HK-2 (cell line): ENCODE measurements at regions not wholly inside any gene's neighbourhood (a gene's known extent, or its start where the extent isn't known, plus 50 kb on each side); places are given as distances from the start of the nearest gene placed in this dataset.

Experiments used
- DNase-seq: peaks from one replicate; pipeline ENCODE4 v3.0.0-alpha.2; 2018; ENCODE audit not compliant: unreplicated experiment

DNA sequence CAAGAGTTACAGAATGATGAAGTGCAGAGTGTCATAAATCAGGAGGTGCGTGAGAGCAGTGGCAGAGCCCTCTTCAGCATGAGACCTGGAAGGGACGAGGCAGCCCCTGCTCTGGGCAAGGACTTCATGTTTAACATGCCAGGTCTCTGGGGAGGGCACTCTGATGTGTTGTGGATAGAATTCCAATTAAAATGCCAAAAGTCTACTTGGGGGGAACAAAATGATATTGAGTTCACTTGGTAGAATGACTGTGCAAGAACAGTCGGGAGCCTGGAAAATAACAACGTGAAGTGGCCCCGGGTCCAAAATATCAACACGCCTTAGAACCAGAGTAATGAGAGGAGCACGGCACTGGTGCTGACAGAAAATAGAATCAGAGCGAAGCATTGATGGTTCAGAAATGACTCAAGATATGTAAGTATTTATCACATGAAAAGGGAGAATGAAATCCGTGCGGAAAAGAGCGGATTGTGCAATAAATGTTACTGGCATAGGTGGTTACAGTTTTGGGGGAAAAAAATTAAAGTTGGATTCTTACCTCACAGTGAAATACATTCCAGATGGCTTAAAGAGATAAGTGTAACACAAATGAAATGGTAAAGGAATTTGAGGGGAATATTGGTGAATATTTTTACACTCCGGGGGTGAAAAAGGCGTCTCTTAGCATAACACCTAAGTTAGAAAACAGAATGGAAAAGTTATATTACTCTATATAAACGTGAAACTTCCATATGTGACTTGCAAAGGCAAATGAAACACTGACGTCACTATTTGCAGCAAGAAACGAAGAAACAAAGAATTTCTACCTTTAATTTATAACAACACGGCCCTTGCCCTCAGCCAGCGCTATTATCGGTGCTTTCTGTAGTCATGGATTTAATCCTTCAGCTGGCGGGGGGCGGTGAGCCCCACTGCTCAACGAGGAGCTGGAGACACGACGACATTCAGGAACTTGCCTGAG, 159.4 kb upstream of the TWIST2 start:
- DNase-seq: no peak

DNA sequence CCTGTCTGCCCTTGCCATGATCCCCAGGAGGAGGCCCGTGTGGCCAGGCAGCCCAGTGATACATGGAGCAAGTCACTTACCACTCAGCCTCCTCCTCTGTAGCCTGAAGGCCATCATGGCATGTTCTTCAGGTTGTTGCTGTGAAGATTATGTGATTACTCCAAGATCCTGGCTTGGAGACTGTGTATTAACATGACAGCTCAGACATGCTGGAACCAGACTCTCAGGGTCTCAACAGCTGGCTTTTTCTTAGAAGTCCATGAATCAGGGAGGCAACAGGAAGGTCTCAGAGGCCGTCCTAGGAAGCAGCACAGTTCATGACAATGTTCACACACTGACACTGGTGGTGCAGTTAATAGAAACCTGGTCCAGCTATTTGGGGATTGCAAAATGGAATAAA, 158.6 kb upstream of the TWIST2 start:
- no peak for DNase-seq

- DNase-seq: no peak
These were observed 158.0 kb upstream of the TWIST2 start for GRCh38 chr2:238689871-238690389.

DNA sequence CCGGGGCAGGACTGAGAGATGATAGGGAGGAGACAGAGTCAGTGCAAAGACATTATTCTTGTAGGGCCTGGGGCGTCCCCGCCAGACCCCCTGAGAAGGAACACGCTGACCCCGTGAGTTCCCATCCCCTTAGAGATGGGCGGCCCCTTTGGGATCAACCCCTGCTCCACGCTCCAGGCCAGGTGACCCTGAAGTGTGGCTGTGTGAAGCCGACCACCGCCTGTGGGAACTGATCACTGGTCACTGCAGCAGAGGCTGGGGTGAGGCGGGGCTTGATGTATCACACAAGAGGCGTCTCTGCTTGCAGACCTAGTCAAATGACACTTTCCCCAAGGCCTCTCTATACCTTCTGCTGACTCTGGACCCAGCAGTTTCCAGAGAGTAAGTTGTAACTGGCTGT, 157.4 kb upstream of the TWIST2 start:
- no peak for DNase-seq

DNA sequence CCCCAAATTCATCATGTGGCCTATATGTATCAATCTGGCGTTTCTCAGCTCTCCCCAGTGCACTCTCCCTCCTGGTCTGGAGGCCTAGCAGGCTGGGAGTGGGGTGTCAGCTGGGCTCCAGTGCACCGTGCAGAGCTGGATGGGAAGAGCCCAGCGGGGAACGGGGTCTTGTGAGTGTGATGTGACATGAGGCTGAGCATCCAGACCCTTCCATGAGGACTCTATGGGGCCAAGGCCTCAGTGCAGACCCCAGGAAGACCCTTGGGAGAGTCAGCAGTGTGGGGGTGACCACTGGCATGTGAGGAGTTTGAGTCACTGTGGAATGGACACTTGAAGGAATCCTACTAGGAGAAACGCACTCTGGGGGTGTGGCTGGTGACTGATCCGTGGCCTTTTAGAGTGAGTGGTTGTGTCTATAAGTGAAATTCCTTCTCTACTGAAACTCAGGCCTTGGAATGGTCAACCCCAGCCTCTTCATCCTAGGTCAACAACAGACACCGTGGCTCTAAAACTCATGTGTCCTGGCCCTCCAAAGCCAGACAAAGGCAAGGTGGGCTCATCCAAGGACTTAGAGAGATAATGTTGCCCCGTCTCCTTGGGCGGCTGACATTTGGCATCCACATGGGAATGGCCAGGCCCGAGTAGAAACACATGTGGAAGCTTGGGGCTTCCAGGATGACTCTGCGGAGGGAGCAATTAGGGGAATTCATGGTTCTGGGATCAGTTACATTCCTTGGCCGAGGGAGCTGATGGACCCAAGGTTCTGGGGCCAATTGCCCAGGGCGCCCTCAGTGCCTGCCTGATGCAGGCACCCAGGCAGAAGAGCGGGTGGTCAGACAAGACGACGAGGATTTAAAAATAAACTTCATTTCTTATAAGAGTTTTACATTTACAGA, 156.0 kb upstream of the TWIST2 start:
- no peak for DNase-seq

DNA sequence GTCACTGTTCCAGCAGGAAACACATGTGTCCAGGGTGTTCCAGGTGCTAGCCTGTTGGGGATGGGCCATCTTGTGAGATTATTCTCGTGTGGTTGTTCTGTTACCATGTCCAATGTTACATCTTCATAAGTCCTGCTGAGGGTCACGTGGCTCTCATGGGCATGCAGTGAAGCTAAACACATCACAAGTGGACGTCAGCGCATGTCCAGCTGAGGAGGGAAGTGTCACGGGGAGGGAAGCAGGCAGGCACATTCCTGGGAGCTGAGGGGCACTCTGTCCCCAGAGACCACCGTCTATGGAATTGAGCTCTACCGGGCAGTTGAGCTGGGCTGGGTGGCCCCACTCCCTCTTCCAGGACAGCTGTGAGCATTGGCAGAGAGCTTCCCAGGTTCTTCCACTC, 155.3 kb upstream of the TWIST2 start:
- DNase-seq: no peak

DNA sequence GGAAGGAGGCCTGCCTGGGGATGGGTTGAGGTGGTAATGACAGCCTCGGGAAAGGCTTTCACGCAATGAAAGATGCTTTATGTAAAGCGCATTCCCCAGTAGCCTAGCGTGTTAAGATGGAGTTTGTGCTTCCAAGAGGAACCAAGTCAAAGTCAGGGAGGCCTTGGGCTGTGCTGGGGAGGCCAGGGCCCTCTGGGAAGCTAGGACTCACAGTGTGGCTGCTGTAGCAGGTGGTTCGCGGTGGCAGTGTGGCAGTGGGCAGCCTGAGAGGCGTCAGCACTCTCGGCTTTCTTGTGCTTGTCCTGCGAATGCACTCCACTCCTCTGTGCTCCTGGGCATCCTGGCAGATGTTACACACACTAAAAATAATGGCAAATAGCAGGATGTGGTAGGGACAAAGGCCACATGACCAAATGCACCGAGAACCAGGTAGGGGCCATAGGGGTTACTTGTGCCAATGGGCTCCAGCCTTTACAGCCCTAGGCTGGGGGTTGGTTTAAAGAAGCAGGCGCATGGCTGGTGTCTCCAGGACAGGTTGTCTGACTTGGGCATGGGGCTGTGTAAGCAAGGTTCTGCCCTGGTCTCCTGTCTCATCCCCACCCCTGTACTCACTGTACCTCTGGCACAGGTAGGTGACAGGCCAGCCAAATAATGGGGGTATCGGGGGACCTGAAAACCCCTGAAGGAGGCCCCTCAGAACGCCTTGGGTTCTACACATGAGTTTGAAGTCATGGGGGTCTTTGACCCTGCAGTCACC, 154.4 kb upstream of the TWIST2 start:
- DNase-seq: no peak

GRCh38 chr2:238694136-238694755, 153.6 kb upstream of the TWIST2 start:
- DNase-seq: no peak

- no peak for DNase-seq
These were observed 153.0 kb upstream of the TWIST2 start for GRCh38 chr2:238694922-238695321.

GRCh38 chr2:238695538-238695937, 152.3 kb upstream of the TWIST2 start:
- no peak for DNase-seq

GRCh38 chr2:238696331-238696730, 151.6 kb upstream of the TWIST2 start:
- no peak for DNase-seq

DNA sequence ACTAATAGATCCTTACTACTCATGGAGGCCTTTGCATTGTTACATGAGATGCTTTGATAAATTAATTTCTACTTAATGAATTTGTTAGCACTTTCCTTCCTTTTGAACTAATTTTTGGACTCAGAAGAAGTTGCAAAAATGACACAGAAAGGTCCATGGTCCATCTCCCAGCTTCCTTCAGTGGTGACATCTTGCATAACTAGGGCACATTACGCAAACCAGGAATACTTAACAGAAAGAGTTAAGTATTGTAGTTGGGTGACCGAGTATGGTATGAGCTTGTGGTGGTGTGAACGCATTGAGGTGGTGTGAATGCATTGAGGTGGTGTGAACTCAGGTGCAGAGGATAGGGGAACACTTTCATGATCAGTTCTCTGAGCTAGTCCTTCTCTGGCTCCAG, 151.1 kb upstream of the TWIST2 start:
- no peak for DNase-seq

DNA sequence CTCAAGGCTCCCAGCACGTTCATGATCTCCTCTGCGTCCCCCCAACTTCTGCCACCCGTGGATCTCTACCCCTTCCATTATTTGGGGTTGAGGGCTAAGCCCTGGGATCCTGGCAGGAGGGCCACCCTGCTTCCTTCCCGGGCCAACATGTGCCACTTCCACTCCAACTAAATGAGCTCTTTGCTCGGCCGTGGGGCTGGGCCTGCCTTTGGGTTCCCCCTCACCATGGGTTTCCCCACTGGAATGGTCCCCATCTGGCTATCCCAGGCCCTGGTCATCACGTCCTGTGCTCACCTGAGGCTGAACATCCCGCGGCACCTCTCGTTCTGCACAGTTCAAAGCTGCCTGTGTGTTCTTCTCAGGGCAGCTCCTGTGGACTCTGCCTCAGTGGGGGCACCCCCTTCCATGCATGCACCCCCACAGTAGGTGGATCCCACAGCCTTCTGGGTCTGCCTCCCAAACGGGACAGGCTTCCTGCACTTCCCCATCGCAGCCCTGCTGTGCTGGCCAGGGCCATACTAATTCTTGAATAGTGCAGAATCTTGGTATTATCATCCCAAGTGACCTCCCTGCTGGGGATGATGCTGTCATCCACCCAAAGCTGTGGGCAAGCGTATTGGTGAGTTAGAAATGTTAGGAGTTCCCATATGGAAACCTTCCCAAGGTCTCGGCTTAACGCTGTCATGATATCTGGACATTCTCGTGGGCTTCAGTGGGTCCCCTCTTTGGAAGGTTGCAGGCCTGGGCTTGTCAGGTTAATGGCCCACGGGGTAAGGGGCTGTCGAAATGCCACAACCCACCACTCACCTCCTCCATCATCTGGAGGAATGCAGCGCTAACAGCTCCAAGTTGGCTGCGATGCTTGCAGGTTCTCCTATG, 150.5 kb upstream of the TWIST2 start:
- no peak for DNase-seq

DNA sequence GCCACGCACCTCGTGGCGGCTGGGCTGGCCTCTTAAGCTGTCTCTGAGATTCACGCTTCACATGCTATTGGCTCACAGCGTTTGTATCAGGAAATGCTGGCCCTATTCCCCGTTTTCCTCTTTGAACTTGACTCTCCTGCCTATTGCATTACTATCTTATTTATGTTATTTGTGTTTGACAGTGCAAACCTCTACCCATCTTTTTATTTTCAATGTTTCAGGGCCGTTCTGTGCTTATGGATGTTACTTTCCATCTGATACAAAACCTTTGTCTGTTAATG, 149.9 kb upstream of the TWIST2 start:
- no peak for DNase-seq

DNA sequence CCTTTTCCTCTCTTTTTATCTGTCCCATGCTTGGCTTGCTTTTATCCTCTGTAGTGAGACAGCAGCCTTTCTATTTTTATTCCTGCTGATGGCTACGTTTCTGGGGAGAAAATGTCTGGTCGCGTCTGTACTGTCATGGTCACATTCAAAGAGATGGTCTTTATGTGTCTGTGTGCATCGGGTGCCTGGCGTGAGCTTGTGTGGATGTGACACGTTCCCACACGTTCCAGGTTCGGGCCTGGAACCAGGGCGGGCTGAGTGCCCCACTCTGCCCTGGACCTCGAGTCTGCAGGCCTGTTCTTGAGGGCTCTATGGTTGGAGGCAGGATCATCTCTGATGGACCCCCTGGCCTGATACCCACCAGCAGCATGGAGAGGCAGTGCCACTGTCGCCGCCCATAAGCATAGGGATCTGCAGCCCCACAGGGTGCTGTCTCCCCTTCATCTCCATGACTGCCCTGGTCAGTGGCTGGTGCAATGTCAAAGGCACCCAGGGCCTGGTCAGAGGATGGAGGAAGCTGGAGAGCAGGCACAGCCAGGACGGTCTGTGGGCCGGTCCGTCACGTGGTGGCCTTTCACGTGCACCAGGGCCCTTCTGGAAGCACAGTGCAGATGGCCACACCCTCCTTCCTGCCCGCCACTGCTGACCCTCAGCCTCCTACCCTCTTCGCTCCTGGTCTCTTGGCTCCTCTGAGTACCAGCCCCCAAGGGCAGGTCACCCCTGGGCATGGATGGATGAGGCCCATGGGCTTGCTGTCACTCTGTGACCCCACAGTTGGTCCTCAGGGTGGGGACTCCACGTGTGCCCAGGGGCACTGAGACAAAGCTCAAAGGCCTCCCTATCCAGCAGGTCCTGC, 149.2 kb upstream of the TWIST2 start:
- no peak for DNase-seq

DNA sequence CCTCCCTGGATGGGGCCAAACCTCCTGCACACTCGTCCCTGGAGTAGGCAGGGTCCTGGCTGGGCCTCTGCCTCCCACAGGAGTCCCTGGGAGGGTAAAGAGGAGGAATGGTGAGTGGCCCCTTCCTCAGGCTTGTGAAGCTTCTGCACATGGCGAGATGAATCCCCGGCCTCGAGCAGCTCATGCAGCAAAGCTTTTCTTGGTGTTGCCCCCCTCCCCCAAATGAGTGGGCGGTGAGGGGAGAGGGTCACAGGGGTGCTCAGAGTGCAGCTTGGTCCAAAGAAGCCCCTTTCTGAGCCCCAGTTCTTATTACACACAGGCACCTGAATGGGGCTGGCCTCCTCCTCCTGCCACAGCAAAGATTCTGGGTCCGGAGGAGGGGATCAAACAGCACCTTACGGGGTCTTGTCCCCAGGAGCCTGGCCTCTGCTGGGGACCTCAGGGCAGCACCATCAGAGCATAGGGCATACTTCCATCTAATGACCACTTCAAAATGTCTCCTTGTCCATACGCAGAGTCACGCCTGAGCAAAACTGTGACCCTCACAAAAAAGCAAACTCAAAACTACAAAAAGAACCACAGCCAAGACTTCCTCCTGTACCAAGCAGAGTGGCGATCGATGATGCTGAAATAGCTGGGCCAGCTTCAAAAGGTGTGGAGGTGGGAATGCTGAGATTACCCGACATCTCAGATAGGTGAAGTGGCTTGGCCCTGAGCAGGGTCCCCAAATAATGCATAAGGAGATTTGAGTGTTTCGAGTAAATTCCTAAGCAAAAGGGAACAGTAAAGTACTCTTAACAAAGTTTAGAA, 148.4 kb upstream of the TWIST2 start:
- no peak for DNase-seq

DNA sequence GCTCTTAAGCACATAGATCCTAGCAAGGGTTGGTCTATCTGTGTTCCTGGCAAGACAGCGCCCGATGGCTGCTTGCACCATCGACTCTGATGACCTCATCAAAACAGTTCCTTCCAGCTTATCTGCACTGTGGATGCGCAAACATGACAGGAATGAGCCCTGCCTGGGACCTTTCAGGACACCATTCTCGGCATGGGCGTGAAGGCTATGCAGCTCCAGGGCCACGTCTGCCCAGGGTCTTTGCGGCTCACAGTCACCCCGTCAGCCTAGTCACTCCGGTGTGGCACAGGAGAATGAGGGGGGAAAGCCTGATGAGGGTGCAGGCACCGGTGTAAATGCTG, 147.8 kb upstream of the TWIST2 start:
- DNase-seq: no peak

GRCh38 chr2:238700506-238701340, 147.2 kb upstream of the TWIST2 start:
- DNase-seq: no peak
